D721Med (cell line): ENCODE measurements at regions not wholly inside any gene's neighbourhood (a gene's known extent, or its start where the extent isn't known, plus 50 kb on each side); places are given as distances from the start of the nearest gene placed in this dataset.

Experiments
- DNase-seq: peaks from one replicate; pipeline ENCODE4 v3.0.0; 2011; ENCODE audit warnings: low spot score; ENCODE audit not compliant: insufficient read length
- FAIRE-seq: peaks from 2 replicates; lab custom pipeline; 2011; peaks lifted over from hg19 to GRCh38; lab: Jason Lieb, UNC
- TF ChIP-seq, protein P1 (sequence below): IDR thresholded peaks from 2 replicates; pipeline ENCODE4 v1.5.1; 2012; ENCODE audit warnings: mild to moderate bottlenecking, control low read depth; ENCODE audit not compliant: insufficient read depth; ENCODE audit errors: missing control alignments

- no peak for DNase-seq
- TF ChIP-seq, protein P1, sequence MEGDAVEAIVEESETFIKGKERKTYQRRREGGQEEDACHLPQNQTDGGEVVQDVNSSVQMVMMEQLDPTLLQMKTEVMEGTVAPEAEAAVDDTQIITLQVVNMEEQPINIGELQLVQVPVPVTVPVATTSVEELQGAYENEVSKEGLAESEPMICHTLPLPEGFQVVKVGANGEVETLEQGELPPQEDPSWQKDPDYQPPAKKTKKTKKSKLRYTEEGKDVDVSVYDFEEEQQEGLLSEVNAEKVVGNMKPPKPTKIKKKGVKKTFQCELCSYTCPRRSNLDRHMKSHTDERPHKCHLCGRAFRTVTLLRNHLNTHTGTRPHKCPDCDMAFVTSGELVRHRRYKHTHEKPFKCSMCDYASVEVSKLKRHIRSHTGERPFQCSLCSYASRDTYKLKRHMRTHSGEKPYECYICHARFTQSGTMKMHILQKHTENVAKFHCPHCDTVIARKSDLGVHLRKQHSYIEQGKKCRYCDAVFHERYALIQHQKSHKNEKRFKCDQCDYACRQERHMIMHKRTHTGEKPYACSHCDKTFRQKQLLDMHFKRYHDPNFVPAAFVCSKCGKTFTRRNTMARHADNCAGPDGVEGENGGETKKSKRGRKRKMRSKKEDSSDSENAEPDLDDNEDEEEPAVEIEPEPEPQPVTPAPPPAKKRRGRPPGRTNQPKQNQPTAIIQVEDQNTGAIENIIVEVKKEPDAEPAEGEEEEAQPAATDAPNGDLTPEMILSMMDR, result no peak
- FAIRE-seq, result no peak
These were observed 453.4 kb downstream of the CD83 start for GRCh38 chr6:14571001-14571400.

DNA sequence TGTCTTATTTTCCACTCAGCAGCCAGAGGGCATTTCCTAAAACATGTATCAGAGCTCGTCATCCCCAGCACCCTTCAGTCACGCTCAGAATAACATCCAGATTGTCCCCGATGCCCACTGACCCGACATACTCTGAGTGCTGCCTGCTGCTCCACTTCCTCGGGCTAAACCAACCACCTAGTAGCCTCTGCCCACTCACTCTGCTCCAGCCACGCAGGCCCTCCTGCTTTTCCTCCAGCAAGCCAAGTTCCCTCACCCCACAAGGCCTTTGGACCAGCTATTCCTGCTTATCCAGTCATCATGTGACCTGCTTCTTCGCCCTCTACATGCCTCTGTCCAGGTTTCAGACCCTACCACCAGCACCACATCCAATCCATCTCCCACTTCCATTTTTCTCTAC, 454.2 kb downstream of the CD83 start:
- DNase-seq (no peak), FAIRE-seq (no peak)
- TF ChIP-seq, protein P1, result no peak

DNA sequence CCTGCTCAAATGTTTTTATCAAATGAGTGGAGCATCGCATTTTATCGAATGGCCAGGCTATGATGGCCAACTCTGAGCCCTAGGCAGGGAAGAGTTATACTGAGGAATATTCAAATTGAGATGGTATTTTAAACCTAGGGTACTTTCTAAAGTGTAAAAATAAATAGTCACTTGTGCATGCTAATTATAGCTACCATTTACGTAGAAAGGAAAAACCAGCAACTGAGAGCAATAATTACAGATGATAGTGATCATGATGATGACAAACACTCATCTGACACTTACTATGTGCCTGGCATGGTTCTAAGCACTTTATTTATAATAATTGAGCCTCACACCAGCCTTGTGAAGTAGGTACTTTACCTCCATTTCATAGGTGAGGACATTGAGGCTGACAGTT, 455.7 kb downstream of the CD83 start:
- DNase-seq (no peak), FAIRE-seq (no peak)
- TF ChIP-seq, protein P1, result no peak

GRCh38 chr6:14573703-14574290, 456.2 kb downstream of the CD83 start:
- FAIRE-seq (no peak), DNase-seq (no peak)

GRCh38 chr6:14575961-14576360, 458.4 kb downstream of the CD83 start:
- FAIRE-seq (no peak), DNase-seq (no peak)
- TF ChIP-seq, protein P1, result no peak

More at GRCh38 chr6:14573703-14574290, 456.2 kb downstream of the CD83 start:
- TF ChIP-seq, protein P1, result no peak

- DNase-seq (no peak), FAIRE-seq (no peak)
- TF ChIP-seq, protein P1, result no peak
These were observed 461.4 kb downstream of the CD83 start for GRCh38 chr6:14578994-14579393.

DNA sequence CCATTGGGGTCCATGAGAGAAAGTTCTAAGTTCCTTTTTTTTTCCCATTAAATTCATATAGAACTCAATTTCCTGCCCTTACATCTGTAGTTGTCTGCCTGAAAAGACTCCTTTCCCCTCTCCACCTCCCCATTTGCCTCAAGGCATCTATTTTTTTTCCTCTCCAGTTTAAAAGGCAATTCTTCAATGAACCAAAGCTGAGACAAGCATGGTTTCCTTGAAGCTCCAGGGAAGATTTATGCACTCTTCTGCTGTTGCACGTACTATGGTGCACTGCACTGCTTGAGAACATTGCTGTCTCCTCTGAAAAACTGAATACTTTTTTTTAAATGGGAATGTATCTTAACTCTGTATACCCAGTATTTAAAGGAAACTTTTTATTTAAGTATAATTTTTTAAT, 465.2 kb downstream of the CD83 start:
- FAIRE-seq (no peak), DNase-seq (no peak)
- TF ChIP-seq, protein P1, result no peak
